OCI-LY7 (cell line): ENCODE measurements at regions not wholly inside any gene's neighbourhood (a gene's known extent, or its start where the extent isn't known, plus 50 kb on each side); places are given as distances from the start of the nearest gene placed in this dataset.

Experiments used
- CTCF ChIP-seq: fragments of 200-600 bp; sonication (generic); conservative IDR thresholded peaks from 2 replicates; pipeline ENCODE4 v1.5.1; 2014; ENCODE audit warnings: mild to moderate bottlenecking, antibody characterized with exemption, low read length, moderate library complexity, mixed read lengths
- EZH2phosphoT487 ChIP-seq: fragments of 200-600 bp; sonication (generic); IDR thresholded peaks from 2 replicates; pipeline ENCODE4 v1.6.1; 2018; ENCODE audit warnings: low read depth, borderline replicate concordance, mild to moderate bottlenecking, mixed run types, antibody characterized with exemption, low read length, moderate library complexity, mixed read lengths

- TF ChIP-seq CTCF (no peak), EZH2phosphoT487 (no peak)
Measured at GRCh38 chr4:45554423-45554822, 569.4 kb downstream of the GABRG1 start.
